H1 (cell line): ENCODE measurements at regions not wholly inside any gene's neighbourhood (a gene's known extent, or its start where the extent isn't known, plus 50 kb on each side); places are given as distances from the start of the nearest gene placed in this dataset.

ENCODE experiments used
- CTCF ChIA-PET: fragments of 300-600 bp; sonication (Branson Sonifier 250); formaldehyde crosslinking; loops from one replicate; lab custom pipeline; 2021; ENCODE audit not compliant: partially characterized antibody; lab: Charles Lee
- POLR2A ChIA-PET: fragments of 300-600 bp; sonication (Branson Sonifier 250); formaldehyde crosslinking; loops from one replicate; lab custom pipeline; 2021; ENCODE audit warnings: inconsistent platforms; ENCODE audit not compliant: partially characterized antibody; lab: Charles Lee
- DNase-seq, 2 experiments: peaks; one replicate each; pipeline versions ENCODE4 v3.0.0 to v3.0.0-alpha.2; 2010 to 2022; ENCODE audit warnings: low spot score in 2 of 2, low read depth in 1 of 2, mixed read lengths in 1 of 2
- FAIRE-seq: peaks from 2 replicates; lab custom pipeline; 2011; peaks lifted over from hg19 to GRCh38; lab: Jason Lieb, UNC
- H2AFZ ChIP-seq: 2 replicates; pipeline ENCODE4 v1.8.1; 2012; ENCODE audit warnings: low read length, inconsistent platforms
- H2AK5ac ChIP-seq: 2 replicates; pipeline ENCODE4 v1.6.1; 2013; ENCODE audit warnings: low read depth, low read length
- H2BK120ac ChIP-seq: replicated peaks from 2 replicates; pipeline ENCODE3; 2013; ENCODE audit warnings: low read depth, low read length, inconsistent platforms
- H2BK12ac ChIP-seq: 2 replicates; pipeline ENCODE4 v1.6.1; 2013; ENCODE audit warnings: low read depth, low read length
- H2BK15ac ChIP-seq: 2 replicates; pipeline ENCODE4 v1.6.1; 2013; ENCODE audit warnings: low read length
- H2BK20ac ChIP-seq: 2 replicates; pipeline ENCODE4 v1.6.1; 2013; ENCODE audit warnings: low read length
- H2BK5ac ChIP-seq: 2 replicates; pipeline ENCODE4 v1.6.1; 2013; ENCODE audit warnings: low read depth, low read length
- H3K14ac ChIP-seq: 2 replicates; pipeline ENCODE4 v1.6.1; 2013; ENCODE audit warnings: inconsistent platforms; ENCODE audit not compliant: insufficient read length
- H3K18ac ChIP-seq: 2 replicates; pipeline ENCODE4 v1.6.1; 2013; ENCODE audit warnings: low read length; ENCODE audit errors: extremely low read depth
- H3K23ac ChIP-seq: 2 replicates; pipeline ENCODE4 v1.6.1; 2013; ENCODE audit warnings: inconsistent platforms; ENCODE audit not compliant: insufficient read length
- H3K23me2 ChIP-seq: 2 replicates; pipeline ENCODE4 v1.6.1; 2013; ENCODE audit warnings: low read depth, low read length
- H3K27ac ChIP-seq: 2 replicates; pipeline ENCODE4 v1.6.1; 2011; ENCODE audit warnings: low read depth, low read length, inconsistent platforms
- H3K27me3 ChIP-seq, 4 experiments: replicated peaks in 1 of 4; 1 replicate in 1 of 4; 2 replicates in 3 of 4; pipeline versions ENCODE4 v1.6.1 to v1.8.1; 2011 to 2013; ENCODE audit warnings: low read length in 3 of 4, mild to moderate bottlenecking in 3 of 4, inconsistent platforms in 2 of 4, mixed read lengths in 2 of 4, moderate library complexity in 1 of 4; ENCODE audit not compliant: control insufficient read depth in 3 of 4, insufficient read depth in 3 of 4; ENCODE audit errors: extremely low read depth in 1 of 4
- H3K36me3 ChIP-seq, 4 experiments: 2 replicates each; pipeline versions ENCODE4 v1.6.1 to v1.8.1; 2011 to 2013; ENCODE audit warnings: mild to moderate bottlenecking in 4 of 4, low read length in 3 of 4, moderate library complexity in 2 of 4, control low read depth in 1 of 4, inconsistent platforms in 1 of 4; ENCODE audit not compliant: insufficient read depth in 4 of 4, control insufficient read depth in 2 of 4
- H3K4ac ChIP-seq: replicated peaks from 2 replicates; pipeline ENCODE3; 2013; ENCODE audit warnings: low read length, low read depth, mixed read lengths, inconsistent platforms; ENCODE audit not compliant: insufficient read length
- H3K4me1 ChIP-seq, 4 experiments: replicated peaks in 1 of 4; 1 replicate in 1 of 4; 2 replicates in 3 of 4; pipeline versions ENCODE4 v1.6.1 to v1.8.1; 2011 to 2013; ENCODE audit warnings: low read length in 3 of 4, inconsistent platforms in 2 of 4, mixed read lengths in 1 of 4; ENCODE audit not compliant: insufficient read depth in 4 of 4, control insufficient read depth in 3 of 4
- H3K4me2 ChIP-seq, 2 experiments: 2 replicates each; pipeline versions ENCODE4 v1.6.1 to v1.8.1; 2011 to 2013; ENCODE audit warnings: low read depth in 2 of 2, low read length in 2 of 2, control low read depth in 1 of 2, inconsistent platforms in 1 of 2, mild to moderate bottlenecking in 1 of 2; ENCODE audit not compliant: insufficient read depth in 1 of 2
- H3K4me3 ChIP-seq, 4 experiments: fragments of 200-600, 300-600 bp in 1 of 4; sonication (generic), shearing (Covaris generic), sonication (Bioruptor Twin) in 1 of 4; 2 replicates each; pipeline versions ENCODE4 v1.5.1 to v1.8.1; 2011 to 2016; ENCODE audit warnings: low read length in 4 of 4, low read depth in 3 of 4, control low read depth in 2 of 4, inconsistent platforms in 2 of 4, mild to moderate bottlenecking in 2 of 4, mixed read lengths in 1 of 4, moderate library complexity in 1 of 4; ENCODE audit not compliant: insufficient read depth in 2 of 4; ENCODE audit errors: extremely low read depth in 1 of 4
- H3K56ac ChIP-seq: replicated peaks from 2 replicates; pipeline ENCODE3; 2013; ENCODE audit warnings: low read depth, mild to moderate bottlenecking, mixed read lengths, low read length, inconsistent platforms; ENCODE audit not compliant: insufficient read length
- H3K79me1 ChIP-seq: 2 replicates; pipeline ENCODE4 v1.6.1; 2013; ENCODE audit warnings: low read depth, low read length, control low read depth
- H3K79me2 ChIP-seq, 2 experiments: 2 replicates each; pipeline versions ENCODE4 v1.6.1 to v1.8.1; 2012 to 2013; ENCODE audit warnings: low read length in 2 of 2, mild to moderate bottlenecking in 2 of 2, inconsistent platforms in 1 of 2; ENCODE audit not compliant: insufficient read depth in 2 of 2, control insufficient read depth in 1 of 2
- H3K9ac ChIP-seq, 4 experiments: replicated peaks in 1 of 4; 1 replicate in 1 of 4; 2 replicates in 3 of 4; pipeline versions ENCODE4 v1.6.1 to v1.8.1; 2011 to 2013; ENCODE audit warnings: low read depth in 3 of 4, low read length in 3 of 4, control low read depth in 2 of 4, mild to moderate bottlenecking in 2 of 4, moderate library complexity in 2 of 4, inconsistent platforms in 1 of 4; ENCODE audit errors: extremely low read depth in 1 of 4
- H3K9me3 ChIP-seq, 2 experiments: 2 replicates each; pipeline versions ENCODE4 v1.6.1 to v1.8.1; 2012 to 2013; ENCODE audit warnings: mild to moderate bottlenecking in 2 of 2, moderate library complexity in 2 of 2, control low read depth in 1 of 2, inconsistent platforms in 1 of 2, low read depth in 1 of 2, low read length in 1 of 2, mixed read lengths in 1 of 2; ENCODE audit not compliant: insufficient read depth in 2 of 2
- H4K20me1 ChIP-seq, 2 experiments: replicated peaks in 1 of 2; 2 replicates each; pipeline versions ENCODE3 to v1.8.1; 2011 to 2013; ENCODE audit warnings: inconsistent platforms in 2 of 2, low read length in 2 of 2, mild to moderate bottlenecking in 1 of 2; ENCODE audit not compliant: insufficient read depth in 2 of 2, control insufficient read depth in 1 of 2
- H4K5ac ChIP-seq: 2 replicates; pipeline ENCODE4 v1.6.1; 2013; ENCODE audit warnings: low read length, low read depth, mixed read lengths, inconsistent platforms; ENCODE audit not compliant: insufficient read length
- H4K8ac ChIP-seq: 2 replicates; pipeline ENCODE4 v1.8.0; 2013; ENCODE audit warnings: mild to moderate bottlenecking, moderate library complexity, low read length, inconsistent platforms; ENCODE audit not compliant: insufficient read depth; ENCODE audit errors: extremely low read depth
- H4K91ac ChIP-seq: replicated peaks from 2 replicates; pipeline ENCODE3; 2013; ENCODE audit warnings: low read length, mixed read lengths, inconsistent platforms; ENCODE audit not compliant: insufficient read length
- CHD2 ChIP-seq: IDR thresholded peaks from 2 replicates; pipeline ENCODE4 v1.6.1; 2012; ENCODE audit warnings: low read length, improper control_type of control experiment
- EP300 ChIP-seq, 2 experiments: IDR thresholded peaks; 1 replicate in 1 of 2; 2 replicates in 1 of 2; pipeline ENCODE4 v1.6.1; 2011 to 2012; ENCODE audit warnings: low read depth in 2 of 2, low read length in 2 of 2, mild to moderate bottlenecking in 2 of 2, borderline replicate concordance in 1 of 2, inconsistent platforms in 1 of 2, moderate library complexity in 1 of 2
- FOSL1 ChIP-seq: IDR thresholded peaks from 2 replicates; pipeline ENCODE4 v1.6.1; 2011; ENCODE audit warnings: mild to moderate bottlenecking, low read depth, low read length, moderate library complexity; ENCODE audit not compliant: insufficient read depth
- GTF2F1 ChIP-seq: IDR thresholded peaks from 2 replicates; pipeline ENCODE4 v1.6.1; 2012; ENCODE audit warnings: low read depth, low read length, improper control_type of control experiment, borderline replicate concordance
- JUND ChIP-seq: IDR thresholded peaks from 2 replicates; pipeline ENCODE4 v1.6.1; 2011; ENCODE audit warnings: mild to moderate bottlenecking, improper control_type of control experiment, low read length
- NRF1 ChIP-seq: IDR thresholded peaks from 2 replicates; pipeline ENCODE4 v1.6.1; 2011; ENCODE audit warnings: mild to moderate bottlenecking, low read depth, low read length, improper control_type of control experiment
- POLR2AphosphoS5 ChIP-seq: IDR thresholded peaks from 2 replicates; pipeline ENCODE4 v1.6.1; 2011; ENCODE audit warnings: low read depth, low read length
- RNF2 ChIP-seq: fragments of 200-900, 300-1000 bp; sonication (generic); IDR thresholded peaks from 2 replicates; pipeline ENCODE4 v1.7.1; 2016; ENCODE audit warnings: borderline replicate concordance, low read depth, mild to moderate bottlenecking, antibody characterized with exemption, low read length; ENCODE audit not compliant: poor library complexity, severe bottlenecking; ENCODE audit errors: missing control alignments
- RXRA ChIP-seq: IDR thresholded peaks from 2 replicates; pipeline ENCODE4 v1.6.1; 2011; ENCODE audit warnings: low read depth, mild to moderate bottlenecking, low read length, moderate library complexity; ENCODE audit not compliant: insufficient read depth
- SP4 ChIP-seq: IDR thresholded peaks from 2 replicates; pipeline ENCODE4 v1.6.1; 2012; ENCODE audit warnings: low read length, inconsistent platforms
- TCF12 ChIP-seq: IDR thresholded peaks from 2 replicates; pipeline ENCODE4 v1.6.1; 2011; ENCODE audit warnings: low read depth, mild to moderate bottlenecking, low read length
- USF2 ChIP-seq: IDR thresholded peaks from 2 replicates; pipeline ENCODE4 v1.6.1; 2011; ENCODE audit warnings: low read length, improper control_type of control experiment
- WGBS, 2 experiments: shearing (Covaris generic) in 1 of 2; methylation state at CpG; one replicate each; pipeline versions ENCODE4 v1.1.6 to v1.1.7; 2013 to 2015; ENCODE audit warnings: low lambda C conversion rate in 2 of 2, mixed read lengths in 2 of 2, inconsistent platforms in 1 of 2, low coverage in 1 of 2, missing lambda C conversion rate in 1 of 2; ENCODE audit not compliant: insufficient replicate concordance in 2 of 2, insufficient coverage in 1 of 2, insufficient read length in 1 of 2; ENCODE audit errors: extremely low coverage in 1 of 2, missing lambda C conversion rate in 1 of 2; 5-methylcytosine and 5-hydroxymethylcytosine counted together

- Histone ChIP-seq H3K36me3 (no peaks in the 10 kb centered on the region), H2BK12ac (no peak overlapping the region), H3K14ac (no peak overlapping the region), H3K27ac (0 out of 2 replicates have a peak overlapping the region, but pooled peaks have one; percentile 19), H3K4me3 (peak overlapping the region in 2 of 4 experiments; percentile 10 to 36; a peak in 1 of 8 replicates), H3K23me2 (no peaks in the 10 kb centered on the region), H3K4ac (no peak overlapping the region), H4K20me1 (no peaks in the 10 kb centered on the region), H2BK15ac (no peak overlapping the region), H2BK120ac (no peak overlapping the region), H3K23ac (no peak overlapping the region), H2BK20ac (no peak overlapping the region), H3K27me3 (peaks cover 0 to 15% (median 4%) of the 10 kb centered on the region in 4 experiments; a peak in 4 of 7 replicates), H4K5ac (no peak overlapping the region), H3K79me1 (no peaks in the 10 kb centered on the region), H3K56ac (no peak overlapping the region), H3K79me2 (no peaks in the 10 kb centered on the region), H3K9ac (no peak overlapping the region), H3K4me2 (peak overlapping the region; percentile 58 to 59), H2AFZ (no peak overlapping the region), H2AK5ac (no peak overlapping the region), H4K8ac (no peak overlapping the region), H3K18ac (peak overlapping the region; percentile 51), H2BK5ac (no peak overlapping the region; the same call in 1 of the 2 replicates), H3K4me1 (peaks cover 5 to 34% (median 15%) of the 10 kb centered on the region in 4 experiments), H4K91ac (no peak overlapping the region), H3K9me3 (no peaks in the 10 kb centered on the region)
- DNase-seq (peak; percentile 39 to 55), FAIRE-seq (peak; percentile 7)
- WGBS, 2 experiments: 6% methylated on average over 6 of the region's 6 CpGs; no CpG with 5 or more reads in 1 of the 2 experiments
- POLR2A ChIA-PET: interaction anchor here (1.2 kb wide), 1 partner anchor 10 kb away, joined by 3 read pairs; no protein-coding TSS in a partner anchor
- CTCF ChIA-PET: interaction anchor here (0.7 to 2.2 kb wide), 2 partner anchors 12 to 158 kb away, joined by 3 to 5 read pairs; no protein-coding TSS in a partner anchor
- no peak for TF ChIP-seq GTF2F1
- TF ChIP-seq USF2: no peak
- no peak for TF ChIP-seq CHD2
- TF ChIP-seq RXRA: 0 out of 2 replicates have a peak, but pooled peaks have one; percentile 67
- no peak for TF ChIP-seq RNF2
- TF ChIP-seq JUND: no peak
- no peak for TF ChIP-seq NRF1
- TF ChIP-seq TCF12: peak; percentile 75; the same call in 1 of the 2 replicates
- no peak for TF ChIP-seq FOSL1
- TF ChIP-seq EP300 (IDR thresholded peaks at IDR 0.05; ENCODE audit: borderline replicate concordance in 1 of 2, low read depth in 2 of 2, low read length in 2 of 2): no peak; a peak in 1 of 3 replicates
- no peak for TF ChIP-seq SP4
- no peak for TF ChIP-seq POLR2AphosphoS5
These were observed 319.6 kb upstream of the RTL1 start for GRCh38 chr14:101223127-101223526.
